Esophagus muscularis mucosa (tissue), 3 donors: ENCODE measurements at regions not wholly inside any gene's neighbourhood (a gene's known extent, or its start where the extent isn't known, plus 50 kb on each side); places are given as distances from the start of the nearest gene placed in this dataset.

ENCODE experiments used
- POLR2A ChIP-seq: fragments of 450-650 bp; IDR thresholded peaks from one replicate; pipeline ENCODE4 v1.6.1; 2017; ENCODE audit warnings: antibody characterized with exemption, moderate library complexity, mild to moderate bottlenecking, low read depth
- TF ChIP-seq, protein P1 (sequence below), 3 experiments: fragments of 200-600 bp in 2 of 3; fragments of 450-650 bp in 1 of 3; sonication (generic) in 2 of 3; IDR thresholded peaks; one replicate each; pipeline ENCODE4 v1.5.1; 2017 to 2019; ENCODE audit warnings: antibody characterized with exemption in 3 of 3, mild to moderate bottlenecking in 2 of 3, moderate library complexity in 1 of 3

DNA sequence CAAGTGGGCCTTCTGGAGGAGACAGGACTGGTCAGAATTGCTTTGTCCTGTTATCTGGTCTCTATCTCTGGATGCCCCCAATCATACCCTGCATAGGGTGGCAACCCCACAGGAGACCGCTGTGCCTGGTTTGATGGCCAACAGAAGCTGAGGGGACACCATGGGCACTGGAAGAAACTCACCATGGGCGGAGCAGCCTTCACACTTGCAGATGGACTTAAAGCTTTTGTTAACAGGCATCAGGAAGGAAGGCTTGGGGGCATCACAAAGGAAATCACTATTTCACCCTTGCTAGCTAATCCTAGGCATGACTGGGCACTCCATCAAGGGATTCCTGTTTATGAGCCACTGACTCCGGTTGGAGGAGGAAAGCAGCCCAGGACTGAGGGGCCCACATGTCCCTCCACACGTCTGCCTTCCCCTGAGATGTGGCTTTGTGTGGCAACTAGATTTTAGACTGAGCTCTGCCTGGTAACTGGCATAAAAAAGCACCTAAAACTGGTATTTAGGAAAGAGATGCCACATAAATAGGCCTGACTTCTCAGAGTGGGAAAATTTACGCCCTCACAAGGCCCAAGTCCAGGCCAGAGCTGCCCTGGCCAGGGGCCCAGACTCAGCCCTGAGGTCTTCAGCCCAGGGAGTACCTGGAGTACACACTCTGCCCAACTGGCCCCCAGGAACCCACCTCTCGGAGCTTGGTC is 57.0 kb upstream of the LYVE1 start:
- TF ChIP-seq POLR2A, result no peak
- TF ChIP-seq, protein P1, sequence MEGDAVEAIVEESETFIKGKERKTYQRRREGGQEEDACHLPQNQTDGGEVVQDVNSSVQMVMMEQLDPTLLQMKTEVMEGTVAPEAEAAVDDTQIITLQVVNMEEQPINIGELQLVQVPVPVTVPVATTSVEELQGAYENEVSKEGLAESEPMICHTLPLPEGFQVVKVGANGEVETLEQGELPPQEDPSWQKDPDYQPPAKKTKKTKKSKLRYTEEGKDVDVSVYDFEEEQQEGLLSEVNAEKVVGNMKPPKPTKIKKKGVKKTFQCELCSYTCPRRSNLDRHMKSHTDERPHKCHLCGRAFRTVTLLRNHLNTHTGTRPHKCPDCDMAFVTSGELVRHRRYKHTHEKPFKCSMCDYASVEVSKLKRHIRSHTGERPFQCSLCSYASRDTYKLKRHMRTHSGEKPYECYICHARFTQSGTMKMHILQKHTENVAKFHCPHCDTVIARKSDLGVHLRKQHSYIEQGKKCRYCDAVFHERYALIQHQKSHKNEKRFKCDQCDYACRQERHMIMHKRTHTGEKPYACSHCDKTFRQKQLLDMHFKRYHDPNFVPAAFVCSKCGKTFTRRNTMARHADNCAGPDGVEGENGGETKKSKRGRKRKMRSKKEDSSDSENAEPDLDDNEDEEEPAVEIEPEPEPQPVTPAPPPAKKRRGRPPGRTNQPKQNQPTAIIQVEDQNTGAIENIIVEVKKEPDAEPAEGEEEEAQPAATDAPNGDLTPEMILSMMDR (IDR thresholded peaks at IDR 0.05), result no peak
